ENCODE measurements at regions not wholly inside any gene's neighbourhood (a gene's known extent, or its start where the extent isn't known, plus 50 kb on each side); places are given as distances from the start of the nearest gene placed in this dataset.

GRCh38 chr7:34311591-34311990 lies 346.4 kb upstream of the NPSR1 start:
- no peaks in the 10 kb centered on the region for H3K36me3 ChIP-seq
- H3K9me3 ChIP-seq: peaks cover 0 to 22% of the 10 kb centered on the region in 2 donors
- H3K27me3 ChIP-seq: no peaks in the 10 kb centered on the region
- no peak for TF ChIP-seq CTCF (IDR thresholded peaks at IDR 0.05)
- H3K27ac ChIP-seq: no peak overlapping the region
- no peak for DNase-seq (ENCODE audit: low spot score)
- H3K4me1 ChIP-seq: no peaks in the 10 kb centered on the region
- no peak overlapping the region for H3K4me3 ChIP-seq

- Histone ChIP-seq H3K4me3 (no peak overlapping the region), H3K27ac (no peak overlapping the region), H3K36me3 (no peaks in the 10 kb centered on the region), H3K9me3 (peaks cover 0 to 22% of the 10 kb centered on the region in 2 donors), H3K4me1 (no peaks in the 10 kb centered on the region), H3K27me3 (no peaks in the 10 kb centered on the region)
- TF ChIP-seq CTCF (IDR thresholded peaks at IDR 0.05): no peak
- no peak for DNase-seq (ENCODE audit: low spot score)
Observed at GRCh38 chr7:34312624-34313023, 345.4 kb upstream of the NPSR1 start.

GRCh38 chr7:34313289-34313688 lies 344.7 kb upstream of the NPSR1 start:
- no peak for TF ChIP-seq CTCF (IDR thresholded peaks at IDR 0.05)
- Histone ChIP-seq H3K4me1 (no peaks in the 10 kb centered on the region), H3K4me3 (no peak overlapping the region), H3K9me3 (peaks cover 0 to 22% of the 10 kb centered on the region in 2 donors), H3K36me3 (no peaks in the 10 kb centered on the region), H3K27ac (no peak overlapping the region), H3K27me3 (no peaks in the 10 kb centered on the region)
- no peak for DNase-seq (ENCODE audit: low spot score)

GRCh38 chr7:34315032-34315431 lies 343.0 kb upstream of the NPSR1 start:
- Histone ChIP-seq H3K27ac (no peak overlapping the region), H3K36me3 (no peaks in the 10 kb centered on the region), H3K9me3 (peaks cover 0 to 22% of the 10 kb centered on the region in 2 donors), H3K4me1 (no peaks in the 10 kb centered on the region), H3K4me3 (no peak overlapping the region), H3K27me3 (no peaks in the 10 kb centered on the region)
- TF ChIP-seq CTCF (IDR thresholded peaks at IDR 0.05): no peak
- no peak for DNase-seq (ENCODE audit: low spot score)

- Histone ChIP-seq H3K4me3 (no peak overlapping the region), H3K36me3 (no peaks in the 10 kb centered on the region), H3K4me1 (peaks cover 0 to 3% of the 10 kb centered on the region in 2 donors), H3K27me3 (no peaks in the 10 kb centered on the region), H3K9me3 (peaks cover 0 to 17% of the 10 kb centered on the region in 2 donors), H3K27ac (no peak overlapping the region)
- no peak for DNase-seq (ENCODE audit: low spot score)
- TF ChIP-seq CTCF (IDR thresholded peaks at IDR 0.05): no peak
Observed at GRCh38 chr7:34317039-34317438, 341.0 kb upstream of the NPSR1 start.

- H3K36me3 ChIP-seq: no peaks in the 10 kb centered on the region
- no peak for DNase-seq (ENCODE audit: low spot score)
- H3K9me3 ChIP-seq: no peaks in the 10 kb centered on the region
- H3K27ac ChIP-seq: no peak overlapping the region
- H3K27me3 ChIP-seq: no peaks in the 10 kb centered on the region
- no peak overlapping the region for H3K4me3 ChIP-seq
- H3K4me1 ChIP-seq: peaks cover 0 to 3% of the 10 kb centered on the region in 2 donors
- no peak for TF ChIP-seq CTCF (IDR thresholded peaks at IDR 0.05)
Observed at GRCh38 chr7:34320412-34320811, 337.6 kb upstream of the NPSR1 start.

All from right atrium auricular region (tissue), 2 donors.